NCI-H774 (cell line): ENCODE measurements at regions not wholly inside any gene's neighbourhood (a gene's known extent, or its start where the extent isn't known, plus 50 kb on each side); places are given as distances from the start of the nearest gene placed in this dataset.
"Not testable (repeated sequence)": the region's sequence is repeated elsewhere in the genome, so short reads cannot be mapped to it uniquely, and the experiment has no call there.

Experiments
- DNase-seq: peaks from one replicate; lab custom pipeline; 2025; lab: John Stamatoyannopoulos, UW

DNA sequence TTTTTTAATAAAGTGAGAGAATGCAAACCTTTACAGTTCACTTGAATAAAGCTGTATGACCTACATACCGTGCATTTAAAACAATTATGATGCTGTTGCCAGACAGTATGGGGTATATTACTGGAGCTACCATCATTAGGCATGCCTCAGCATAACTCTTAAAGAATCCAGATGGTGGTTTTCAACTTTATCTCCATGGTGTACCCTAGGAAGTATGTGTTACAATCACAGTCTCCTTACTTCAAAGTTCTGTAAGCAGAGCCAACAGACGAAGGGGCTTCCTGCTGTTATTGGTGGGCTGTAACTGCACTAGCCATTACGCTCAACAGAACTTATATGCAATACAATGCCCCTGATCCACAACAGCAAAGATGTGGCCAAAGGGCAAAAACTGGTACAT is 803.3 kb downstream of the DTWD2 start:
- DNase-seq = no peak

DNA sequence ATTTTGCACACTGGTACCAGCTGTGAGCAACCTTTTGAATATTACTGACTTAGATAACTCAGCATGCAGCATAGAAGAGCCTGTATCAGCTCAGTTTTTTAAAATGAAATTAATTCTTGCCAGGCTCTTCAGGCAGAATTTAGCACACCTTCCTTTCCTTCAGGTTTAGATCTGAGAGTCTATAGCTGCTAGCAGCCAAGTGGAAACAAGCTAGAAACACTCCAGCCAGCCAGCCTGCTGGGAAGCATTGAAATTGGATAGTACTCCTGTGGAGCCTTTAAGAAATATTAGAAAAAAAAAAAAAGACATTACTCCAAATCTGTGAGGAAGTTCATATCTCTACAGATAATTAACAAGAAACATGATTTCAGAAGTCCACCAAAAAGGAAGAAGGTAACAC is 812.2 kb downstream of the DTWD2 start:
- DNase-seq = no peak

DNA sequence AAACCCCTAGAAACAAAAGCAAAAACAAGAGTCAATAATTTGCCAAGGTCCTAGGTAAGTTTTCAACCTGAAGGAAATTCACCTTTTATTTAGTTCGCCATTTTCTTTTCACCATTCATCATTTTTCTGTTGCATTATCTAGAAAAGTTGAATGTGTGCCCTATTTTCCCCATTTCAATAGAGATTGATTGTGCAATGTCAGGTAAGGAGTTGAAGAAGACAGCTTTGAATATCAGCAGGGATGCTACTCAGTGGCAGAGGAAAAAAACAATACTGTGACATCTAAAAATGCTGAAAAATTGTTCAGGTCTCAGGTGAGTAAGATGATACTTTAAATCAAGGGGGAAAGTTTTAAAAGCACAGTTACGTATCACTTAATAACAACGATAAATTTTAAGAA is 813.7 kb downstream of the DTWD2 start:
- DNase-seq = no peak

DNA sequence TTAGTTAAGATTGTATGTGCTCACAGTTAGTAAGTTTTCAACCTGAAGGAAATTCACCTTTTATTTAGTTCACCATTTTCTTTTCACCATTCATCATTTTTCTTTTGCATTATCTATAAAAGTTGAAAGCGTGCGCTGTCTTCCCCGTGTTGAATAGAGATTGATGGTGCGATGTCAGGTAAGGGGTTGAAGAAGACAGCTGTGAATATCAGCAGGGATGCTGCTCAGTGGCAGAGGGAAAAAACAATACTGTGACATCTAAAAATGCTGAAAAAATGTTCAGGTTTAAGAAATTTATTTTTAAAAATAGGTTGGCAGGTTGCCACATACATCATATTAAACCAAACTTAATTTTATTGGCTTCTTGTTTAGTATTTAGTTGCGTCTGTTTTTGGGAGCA is 815.0 kb downstream of the DTWD2 start:
- DNase-seq = no peak

DNA sequence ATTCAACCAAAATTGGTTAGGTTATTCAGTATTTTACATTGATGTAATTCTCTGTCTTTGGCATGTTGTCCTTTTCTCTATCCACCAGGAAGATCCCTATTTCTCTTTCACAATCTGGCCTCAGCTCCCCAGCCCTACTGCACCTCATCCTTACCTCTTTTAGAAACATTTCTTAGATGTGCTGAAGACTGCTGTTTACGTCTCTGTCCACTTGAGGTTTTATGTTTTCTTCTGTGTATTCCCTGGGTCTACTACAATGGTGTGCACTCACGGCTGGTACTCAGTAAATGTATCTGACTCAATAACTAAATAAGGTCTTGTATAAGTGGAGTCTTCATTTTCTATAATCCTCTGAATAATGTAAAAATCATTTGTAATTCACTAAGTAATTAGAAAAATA is 822.7 kb downstream of the DTWD2 start:
- DNase-seq = no peak

DNA sequence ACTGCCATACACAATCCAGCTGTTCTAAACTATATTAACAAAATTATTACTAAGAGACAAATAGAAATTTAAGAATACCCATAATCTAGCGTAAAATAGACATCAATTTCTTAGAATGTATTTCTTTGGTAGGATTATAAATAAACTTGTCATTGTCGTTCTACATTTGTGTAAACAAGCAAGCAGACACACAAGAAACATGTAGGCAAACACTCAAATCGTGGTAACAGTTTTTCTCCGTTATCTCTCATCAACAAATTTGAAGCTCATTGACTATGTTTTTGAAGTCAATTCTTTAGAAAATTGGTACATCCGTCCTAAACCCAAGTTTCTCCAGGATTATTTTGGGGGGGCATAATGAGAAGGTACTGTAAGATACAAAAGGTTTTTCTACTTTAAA is 832.2 kb downstream of the DTWD2 start:
- no peak for DNase-seq

DNA sequence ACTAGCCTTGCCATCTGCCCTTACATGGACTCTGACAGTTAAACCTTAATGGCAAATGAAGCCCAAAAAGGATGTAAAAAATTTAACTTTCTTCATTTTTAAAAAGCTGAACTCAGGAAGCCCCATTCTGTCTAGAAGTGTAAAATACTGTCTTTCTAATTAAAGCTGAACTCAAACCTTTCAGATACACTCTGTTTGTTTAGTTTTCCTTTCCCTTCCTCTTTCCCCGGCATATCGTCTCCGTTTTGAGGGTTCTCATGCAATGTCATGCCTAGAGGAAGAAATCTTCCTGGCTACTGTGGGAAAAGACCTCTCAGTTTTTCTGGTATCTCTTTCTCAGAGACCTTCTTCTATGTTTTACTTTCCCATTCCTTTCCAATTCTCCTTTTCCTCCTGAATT is 841.5 kb downstream of the DTWD2 start:
- no peak for DNase-seq

DNA sequence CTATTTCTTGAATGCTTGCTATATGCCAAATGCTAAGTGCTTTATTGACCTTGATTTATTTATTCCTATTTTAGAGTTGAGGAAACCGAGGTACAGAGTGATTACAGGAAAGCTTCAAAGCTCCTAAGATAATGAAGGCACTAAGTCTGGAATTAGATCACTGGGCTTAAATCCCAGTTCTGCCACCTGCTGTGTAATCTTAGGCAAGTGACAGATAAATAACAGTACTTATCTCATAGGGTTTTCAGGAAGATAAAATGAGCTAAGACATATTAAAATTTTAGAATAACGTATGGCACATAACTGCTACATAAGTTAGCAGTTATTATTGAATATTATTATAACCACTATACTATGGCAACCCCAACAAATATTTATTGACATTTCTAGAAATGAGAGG is 843.8 kb downstream of the DTWD2 start:
- no peak for DNase-seq

DNA sequence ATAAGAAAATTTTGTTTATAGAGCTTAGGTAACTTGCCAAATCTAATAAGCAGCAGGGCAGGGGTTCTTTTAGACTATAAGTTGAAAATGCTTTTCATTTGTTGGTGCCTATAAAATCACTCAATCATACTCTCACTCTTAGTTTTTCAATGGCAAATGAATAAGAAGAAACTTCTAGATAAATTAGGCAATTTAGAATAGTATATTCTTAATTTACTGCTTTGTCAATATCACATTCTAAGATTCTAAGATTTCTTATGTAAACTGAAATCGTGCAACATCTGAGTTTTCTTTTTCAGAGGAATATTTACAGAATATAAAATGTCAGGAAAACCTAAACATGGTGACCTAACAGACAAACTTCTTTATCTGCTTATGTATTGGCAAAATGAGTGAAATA is 849.0 kb downstream of the DTWD2 start:
- no peak for DNase-seq

DNA sequence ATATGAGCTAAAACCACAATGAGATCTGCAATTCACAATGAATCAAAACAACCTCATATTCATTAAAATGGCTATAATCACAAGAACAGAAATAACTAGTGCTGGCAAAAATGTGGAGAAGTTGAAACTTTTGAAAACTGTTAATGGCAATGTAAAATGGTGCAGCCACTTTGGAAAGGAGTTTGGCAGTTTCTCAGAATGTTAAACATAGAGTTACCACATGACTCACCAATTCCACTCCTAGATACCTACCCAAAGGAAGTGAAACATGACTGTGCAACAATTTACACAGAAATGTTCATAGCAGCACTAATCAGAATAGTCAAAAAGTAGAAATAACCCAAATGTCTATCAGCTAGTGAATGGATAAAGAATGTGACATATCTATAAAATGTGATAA is 862.2 kb downstream of the DTWD2 start:
- DNase-seq = no peak

DNA sequence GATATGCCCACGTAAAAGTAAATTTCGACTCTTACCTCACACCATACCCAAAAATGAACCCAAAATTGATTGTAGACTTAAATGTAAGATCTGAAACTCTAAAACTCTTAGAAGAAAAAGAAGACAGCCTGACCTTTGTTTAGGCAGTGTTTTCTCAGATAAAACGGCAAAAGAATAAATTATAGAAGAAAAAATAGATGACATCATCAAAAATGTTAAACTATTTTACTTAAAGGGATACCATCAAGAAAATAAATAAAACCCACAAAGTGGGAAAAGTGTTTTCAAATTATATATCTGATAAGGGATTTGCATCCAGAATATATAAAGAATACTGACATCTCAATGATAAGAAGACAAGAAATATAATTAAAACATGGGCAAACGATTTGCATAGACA is 862.7 kb downstream of the DTWD2 start:
- DNase-seq = no peak

DNA sequence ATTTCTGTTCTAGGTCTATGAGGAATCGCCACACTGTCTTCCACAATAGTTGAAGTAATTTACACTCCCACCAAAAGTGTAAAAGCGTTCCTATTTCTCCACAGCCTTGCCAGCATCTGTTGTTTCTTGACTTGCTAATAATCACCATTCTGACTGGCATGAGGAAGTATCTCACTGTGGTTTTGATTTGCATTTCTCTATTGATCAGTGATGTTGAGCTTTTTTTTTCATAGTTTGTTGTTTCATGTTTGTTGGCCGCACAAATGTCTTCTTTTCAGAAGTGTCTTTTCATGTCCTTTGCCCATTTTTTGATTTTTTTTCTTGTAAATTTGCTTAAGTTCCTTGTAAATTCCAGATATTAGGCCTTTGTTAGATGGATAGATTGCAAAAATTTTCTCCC is 867.1 kb downstream of the DTWD2 start:
- no peak for DNase-seq

DNA sequence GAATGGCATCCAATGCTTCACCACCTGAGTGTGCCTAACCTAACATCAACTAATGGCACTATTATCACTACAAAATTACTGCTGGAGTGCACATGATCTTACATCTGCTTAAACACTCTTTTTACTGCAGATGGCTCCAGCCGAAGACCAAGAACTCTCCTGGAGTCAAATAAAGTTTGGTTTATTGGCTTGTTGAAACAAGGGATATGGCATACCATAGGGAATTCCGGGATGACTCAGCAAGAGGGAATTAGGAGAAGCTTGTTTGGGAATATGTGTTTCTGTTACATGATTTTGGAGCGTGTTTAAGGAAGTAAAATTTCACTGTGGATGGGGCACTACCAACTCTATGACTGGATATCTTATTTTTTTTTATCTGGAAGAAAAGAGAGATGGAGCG is 872.6 kb downstream of the DTWD2 start:
- no peak for DNase-seq

DNA sequence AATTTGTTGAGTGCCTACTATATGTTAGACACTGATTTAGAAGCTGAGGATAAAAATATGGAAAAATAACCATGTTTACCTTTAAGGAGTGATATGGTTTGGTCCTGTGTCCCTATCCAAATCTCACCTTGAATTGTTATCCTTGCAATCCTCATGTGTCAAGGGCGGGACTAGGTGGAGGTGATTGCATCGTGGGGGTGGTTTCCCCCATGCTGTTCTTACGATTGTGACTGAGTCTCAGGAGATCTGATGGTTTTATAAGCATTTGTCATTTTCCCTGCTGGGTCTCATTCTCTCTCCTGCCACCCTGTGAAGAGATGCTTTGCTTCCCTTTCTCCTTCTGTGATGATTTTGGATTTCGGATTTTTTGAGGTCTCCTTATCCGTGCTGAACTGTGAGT is 876.4 kb downstream of the DTWD2 start:
- no peak for DNase-seq

DNA sequence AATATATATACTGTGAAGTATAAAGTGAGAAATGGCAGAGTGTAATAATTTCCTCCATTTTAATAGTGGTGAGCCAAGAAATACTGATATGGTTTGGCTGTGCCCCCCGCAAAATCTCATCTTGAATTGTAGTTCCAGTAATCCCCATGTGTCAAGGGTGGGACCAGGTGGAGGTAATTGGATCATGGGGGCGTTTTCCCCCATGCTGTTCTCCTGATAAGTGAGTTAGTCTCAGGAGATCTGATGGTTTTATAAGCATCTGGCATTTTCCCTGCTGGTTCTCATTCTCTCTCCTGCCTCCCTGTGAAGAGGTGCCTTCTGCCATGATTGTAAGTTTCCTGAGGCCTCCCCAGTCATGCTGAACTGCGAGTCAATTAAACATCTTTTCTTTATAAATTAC is 881.1 kb downstream of the DTWD2 start:
- not testable (repeated sequence) for DNase-seq

DNA sequence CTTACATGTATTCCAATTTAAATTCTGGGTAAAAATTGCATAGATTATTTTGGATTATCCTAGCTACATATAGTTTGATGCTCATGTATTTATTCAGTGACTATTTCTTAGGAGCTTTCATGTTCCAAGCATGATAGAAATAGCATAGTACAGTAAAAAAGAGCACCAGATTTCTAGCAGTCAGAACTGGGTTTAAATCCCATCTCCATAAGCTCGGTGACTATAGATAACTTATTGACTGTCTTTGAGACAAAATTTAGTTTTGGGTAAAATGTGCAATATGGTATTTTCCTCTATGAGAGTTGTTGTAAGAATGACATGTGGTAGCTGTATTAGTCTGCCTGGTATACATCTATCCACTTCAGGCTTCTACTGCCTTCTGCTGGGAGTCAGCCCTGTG is 889.6 kb downstream of the DTWD2 start:
- no peak for DNase-seq

DNA sequence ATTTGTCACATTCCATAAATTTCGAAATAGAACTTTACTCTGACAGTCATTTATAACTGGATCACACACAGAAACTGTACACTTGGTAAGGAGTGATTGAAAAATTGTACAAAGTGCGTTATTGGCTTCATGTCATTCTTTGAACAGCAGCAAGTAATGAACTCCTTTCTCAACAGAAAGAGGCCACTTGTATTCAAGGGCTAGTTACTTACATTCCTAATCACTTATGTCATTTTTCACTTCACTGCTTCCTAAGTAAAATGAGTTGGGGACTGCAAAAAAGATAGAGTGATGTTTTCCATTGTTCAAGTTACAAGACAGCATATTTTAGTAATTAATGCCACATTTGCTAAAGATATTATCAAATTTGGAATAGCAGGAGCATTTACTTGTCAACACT is 893.2 kb downstream of the DTWD2 start:
- no peak for DNase-seq

DNA sequence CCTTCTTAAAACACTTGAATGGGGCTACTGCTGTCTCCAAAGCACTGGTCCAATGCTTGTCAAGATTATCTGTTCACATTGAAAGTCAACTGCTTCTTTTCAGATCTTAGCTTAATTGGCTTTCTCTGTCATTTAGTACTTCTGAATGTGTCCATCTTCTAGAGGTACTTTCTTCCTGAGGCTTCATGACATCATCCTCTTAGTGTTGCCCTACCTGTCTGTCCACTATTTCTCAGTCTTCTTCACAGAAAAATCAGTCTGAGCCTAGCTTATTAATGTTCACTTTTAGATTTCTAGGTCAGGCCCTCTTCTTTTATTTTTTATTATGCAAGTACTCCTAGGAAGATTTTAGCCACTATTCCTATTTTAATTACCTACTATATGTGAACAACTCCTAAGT is 899.9 kb downstream of the DTWD2 start:
- DNase-seq = no peak

DNA sequence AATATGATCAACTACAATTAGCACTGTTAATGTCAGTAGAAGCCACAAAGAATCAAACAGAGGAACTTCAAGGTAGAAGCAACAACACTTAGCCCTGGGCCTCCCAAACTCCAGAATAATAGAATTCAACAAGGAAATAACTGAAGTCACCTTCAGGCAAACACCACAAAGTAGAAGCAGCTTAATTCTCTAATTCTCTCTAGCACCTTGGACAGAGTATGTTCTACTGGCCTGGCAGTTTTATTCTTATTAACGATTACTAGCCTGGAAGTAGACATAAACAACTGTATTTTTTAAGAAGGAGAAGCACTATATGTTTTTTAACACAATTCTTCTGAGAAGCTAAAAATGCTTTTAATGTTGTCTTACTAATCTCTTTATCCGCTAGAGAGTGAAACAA is 911.9 kb downstream of the DTWD2 start:
- no peak for DNase-seq

DNA sequence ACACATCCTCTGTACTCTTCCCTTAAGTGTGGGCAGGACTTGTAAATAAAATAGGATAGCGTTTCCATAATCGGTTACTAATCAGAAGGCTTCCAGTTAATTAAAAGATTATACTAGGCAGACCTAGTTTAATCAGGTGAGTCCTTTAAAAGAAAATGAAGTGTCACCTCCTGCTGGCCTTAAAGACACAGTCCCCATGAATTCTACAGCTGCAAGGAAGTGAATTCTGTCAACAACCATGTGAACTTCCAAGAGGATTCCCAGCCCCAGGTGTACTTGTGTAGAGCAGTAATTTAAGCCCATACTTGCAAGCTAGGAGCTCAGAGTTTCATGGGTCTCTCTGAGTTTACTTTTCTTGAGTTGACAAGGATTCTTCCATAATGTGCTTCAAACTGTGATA is 918.3 kb downstream of the DTWD2 start:
- DNase-seq = no peak

DNA sequence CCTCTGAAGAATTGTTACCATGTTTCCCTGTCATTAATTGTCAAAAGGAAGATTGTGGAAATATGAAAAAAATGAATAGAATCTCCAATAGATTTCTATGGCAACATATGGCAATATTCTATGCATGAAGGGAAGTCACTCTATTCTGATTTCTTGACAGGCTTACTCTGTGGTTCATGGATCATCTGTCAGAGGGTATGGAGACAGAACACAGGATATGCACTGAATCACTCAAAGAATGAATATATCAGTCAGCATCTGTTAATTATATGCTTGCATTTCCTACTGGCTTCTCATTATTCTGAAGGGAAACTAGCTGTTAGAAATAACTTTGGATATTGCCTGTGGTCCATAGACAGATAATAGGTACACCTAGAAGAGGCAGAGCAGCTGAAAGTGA is 918.9 kb downstream of the DTWD2 start:
- no peak for DNase-seq

DNA sequence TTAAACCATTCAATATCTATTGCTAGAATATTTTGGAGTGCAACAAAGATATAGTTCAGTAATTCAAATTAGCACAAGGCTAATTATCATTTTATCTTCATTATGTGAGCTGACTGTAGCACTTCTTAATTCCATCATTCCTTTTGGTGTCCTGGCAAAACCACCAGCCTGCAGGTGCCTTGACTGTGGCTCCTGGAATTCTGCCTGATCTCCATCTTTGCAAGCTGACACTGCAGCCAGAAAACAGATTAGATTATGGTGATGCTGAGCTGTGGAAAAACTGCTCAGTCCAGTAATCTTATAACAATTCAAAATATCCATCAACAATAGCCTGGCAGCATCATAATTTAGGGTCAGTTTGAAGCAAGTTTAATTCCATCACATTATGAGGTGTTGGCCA is 919.5 kb downstream of the DTWD2 start:
- no peak for DNase-seq

DNA sequence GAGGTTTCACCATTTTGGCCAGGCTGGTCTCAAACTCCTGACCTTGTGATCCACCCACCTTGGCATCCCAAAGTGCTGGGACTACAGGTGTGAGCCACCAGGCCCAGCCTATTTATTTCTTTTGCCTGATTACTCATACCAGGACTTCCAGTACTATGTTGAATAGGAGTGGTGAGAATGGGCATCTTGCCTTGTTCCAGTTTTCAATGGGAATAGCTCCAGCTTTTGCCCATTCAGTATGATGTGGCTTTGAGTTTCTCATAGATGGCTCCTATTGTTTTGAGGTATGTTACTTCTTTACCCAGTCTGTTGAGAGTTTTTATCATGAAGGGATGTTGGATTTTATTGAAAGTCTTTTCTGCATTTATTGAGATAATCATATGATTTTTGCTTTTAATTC is 924.5 kb downstream of the DTWD2 start:
- DNase-seq = not testable (repeated sequence)

DNA sequence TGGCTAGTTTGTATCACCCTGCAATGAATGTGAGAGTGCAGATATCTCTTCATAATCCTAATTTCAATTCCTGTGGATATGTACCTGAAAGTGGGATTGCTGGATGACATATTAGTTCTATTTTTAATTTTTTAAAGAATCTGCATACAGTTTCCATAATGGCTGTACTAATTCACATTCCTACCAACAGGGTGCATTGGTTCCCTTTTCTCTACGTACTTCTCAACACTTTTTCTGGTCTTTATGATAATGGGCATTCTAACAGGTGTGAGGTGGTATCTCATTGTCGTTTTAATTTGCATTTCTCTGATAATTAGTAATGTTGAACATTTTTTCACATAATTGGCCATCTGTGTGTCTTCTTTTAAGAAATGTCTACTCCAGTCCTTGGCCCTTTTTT is 927.5 kb downstream of the DTWD2 start:
- no peak for DNase-seq

DNA sequence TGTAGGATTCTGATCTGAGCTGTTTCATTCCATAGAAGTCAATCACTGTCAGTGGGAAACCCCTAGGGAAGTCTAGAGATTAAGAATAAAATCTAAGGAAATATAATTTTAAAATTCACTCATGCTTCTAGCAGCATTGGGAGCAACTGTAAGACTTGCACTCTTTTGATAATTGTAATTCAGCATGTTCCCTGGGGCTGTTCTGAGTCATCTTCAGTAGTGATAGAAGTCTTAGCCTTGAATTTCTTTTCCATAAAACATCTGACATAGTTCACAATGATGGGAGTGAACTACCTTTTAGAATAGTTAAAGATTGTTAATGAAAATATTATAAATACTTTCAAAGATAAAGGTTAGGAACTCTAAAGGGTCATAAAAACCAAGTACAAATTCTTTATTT is 935.8 kb downstream of the DTWD2 start:
- no peak for DNase-seq
